Calu3 (cell line): ENCODE measurements at regions not wholly inside any gene's neighbourhood (a gene's known extent, or its start where the extent isn't known, plus 50 kb on each side); places are given as distances from the start of the nearest gene placed in this dataset.
"Not testable (repeated sequence)": the region's sequence is repeated elsewhere in the genome, so short reads cannot be mapped to it uniquely, and the experiment has no call there.

ENCODE experiments used
- BruUV-seq: library from RNA; stranded (reverse); fragments of 400-500 nt; replicated peaks from 2 replicates; lab custom pipeline; 2021; lab: Mats Ljungman, UMichigan
- CTCF ChIA-PET: fragments of 300-600 bp; sonication (Branson Sonifier 250); formaldehyde crosslinking; loops from one replicate; lab custom pipeline; 2022; ENCODE audit warnings: antibody characterized with exemption; lab: Charles Lee
- DNase-seq: peaks from one replicate; pipeline ENCODE4 v3.0.0; 2022
- H3K27ac Mint-ChIP-seq: one replicate; pipeline ENCODE4 v1.8.0; 2022; ENCODE audit warnings: mixed read lengths; ENCODE audit not compliant: unreplicated experiment
- H3K27me3 Mint-ChIP-seq: one replicate; pipeline ENCODE4 v1.8.0; 2022; ENCODE audit warnings: mixed read lengths; ENCODE audit not compliant: unreplicated experiment
- H3K36me3 Mint-ChIP-seq: one replicate; pipeline ENCODE4 v1.8.0; 2022; ENCODE audit warnings: mild to moderate bottlenecking, moderate library complexity, mixed read lengths; ENCODE audit not compliant: insufficient read depth, unreplicated experiment
- H3K4me1 Mint-ChIP-seq: one replicate; pipeline ENCODE4 v1.8.0; 2022; ENCODE audit warnings: mild to moderate bottlenecking, low read depth, mixed read lengths; ENCODE audit not compliant: unreplicated experiment
- H3K4me3 Mint-ChIP-seq: one replicate; pipeline ENCODE4 v1.8.0; 2022; ENCODE audit warnings: mild to moderate bottlenecking, low read depth, moderate library complexity, mixed read lengths; ENCODE audit not compliant: unreplicated experiment
- H3K9me3 Mint-ChIP-seq: one replicate; pipeline ENCODE4 v1.8.0; 2022; ENCODE audit warnings: low read depth, mixed read lengths; ENCODE audit not compliant: unreplicated experiment
- CTCF ChIP-seq: fragments of 200-600 bp; IDR thresholded peaks from one replicate; pipeline ENCODE4 v1.8.0; 2022; ENCODE audit warnings: antibody characterized with exemption; ENCODE audit not compliant: unreplicated experiment
- intact Hi-C: fragments of 100-400 bp; cut with micrococcal nuclease; formaldehyde crosslinking; loops from one replicate; pipeline ENCODE4 v1.10.0; 2022; ENCODE audit not compliant: unreplicated experiment

GRCh38 chr2:235432741-235433520 is 60.9 kb upstream of the AGAP1 start:
- no peaks in the 10 kb centered on the region for H3K9me3 Mint-ChIP-seq
- H3K27ac Mint-ChIP-seq, result no peak overlapping the region
- H3K4me3 Mint-ChIP-seq, result no peak overlapping the region
- intact Hi-C loops, result loop anchor here (5.0 kb wide), 1 partner anchor 159 kb away; no protein-coding TSS in a partner anchor
- TF ChIP-seq CTCF, result no peak
- peaks cover 47% of the 10 kb centered on the region for H3K27me3 Mint-ChIP-seq
- BruUV-seq, result no TSS peak
- no peaks in the 10 kb centered on the region for H3K36me3 Mint-ChIP-seq
- H3K4me1 Mint-ChIP-seq, result no peaks in the 10 kb centered on the region
- no peak for DNase-seq
- CTCF ChIA-PET, result interaction anchor here (0.9 to 1.5 kb wide), 3 partner anchors 36 to 161 kb away, joined by 3 to 10 read pairs (median 3); no protein-coding TSS in a partner anchor

- H3K36me3 Mint-ChIP-seq, result no peaks in the 10 kb centered on the region
- intact Hi-C loops, result loop anchor here (5.0 kb wide), 1 partner anchor 158 kb away; no protein-coding TSS in a partner anchor
- BruUV-seq, result no TSS peak
- H3K27me3 Mint-ChIP-seq, result peaks cover 44% of the 10 kb centered on the region
- H3K9me3 Mint-ChIP-seq, result no peaks in the 10 kb centered on the region
- no peaks in the 10 kb centered on the region for H3K4me1 Mint-ChIP-seq
- DNase-seq, result no peak
- TF ChIP-seq CTCF, result no peak
- H3K4me3 Mint-ChIP-seq, result no peak overlapping the region
- H3K27ac Mint-ChIP-seq, result no peak overlapping the region
- CTCF ChIA-PET, result interaction anchor here (0.5 to 1.5 kb wide), 5 partner anchors 11 to 241 kb away, joined by 3 to 10 read pairs (median 3); no protein-coding TSS in a partner anchor
Observed at GRCh38 chr2:235433860-235434259, 60.0 kb upstream of the AGAP1 start.

- no peak for TF ChIP-seq CTCF
- peaks cover 17% of the 10 kb centered on the region for H3K36me3 Mint-ChIP-seq
- DNase-seq, result no peak
- BruUV-seq, result no TSS peak
- peaks cover 8% of the 10 kb centered on the region for H3K9me3 Mint-ChIP-seq
- H3K4me3 Mint-ChIP-seq, result no peak overlapping the region
- peaks cover 19% of the 10 kb centered on the region for H3K27me3 Mint-ChIP-seq
- CTCF ChIA-PET, result interaction anchor here (0.6 kb wide), 1 partner anchor 125 kb away, joined by 3 read pairs; no protein-coding TSS in a partner anchor
- no peak overlapping the region for H3K27ac Mint-ChIP-seq
- intact Hi-C loops, result no loop called here
- H3K4me1 Mint-ChIP-seq, result peaks cover 14% of the 10 kb centered on the region
Observed at GRCh38 chr2:235439959-235440662, 53.7 kb upstream of the AGAP1 start.

- DNase-seq, intact Hi-C loops, H3K9me3 Mint-ChIP-seq, BruUV-seq, H3K4me3 Mint-ChIP-seq: not testable (repeated sequence)
- H3K27ac Mint-ChIP-seq, result peak overlapping the region; percentile 80
- H3K36me3 Mint-ChIP-seq, result peaks cover 17% of the 10 kb centered on the region
- CTCF ChIA-PET, result interaction anchor here (0.6 to 1.1 kb wide), 2 partner anchors 34 to 68 kb away, joined by 3 read pairs; no protein-coding TSS in a partner anchor
- H3K4me1 Mint-ChIP-seq, result peaks cover 14% of the 10 kb centered on the region
- H3K27me3 Mint-ChIP-seq, result peaks cover 19% of the 10 kb centered on the region
Observed at GRCh38 chr2:235443580-235443979, 50.3 kb upstream of the AGAP1 start.
